Activated T-helper 1 cell treated with anti-CD3 and anti-CD28 coated beads, Interleukin-12 subunit alpha, Interleukin-12 subunit beta, Interleukin-2, Interleukin-4 antibody, amounts not matched to agents 30 ng/mL and 10 ng/mL and 1 ng/mL, durations not matched to agents 14 hours and 24 hours and 36 hours (primary cell): ENCODE measurements at regions not wholly inside any gene's neighbourhood (a gene's known extent, or its start where the extent isn't known, plus 50 kb on each side); places are given as distances from the start of the nearest gene placed in this dataset.
"Not testable (repeated sequence)": the region's sequence is repeated elsewhere in the genome, so short reads cannot be mapped to it uniquely, and the experiment has no call there.

ENCODE experiments used
- DNase-seq: peaks from one replicate; pipeline ENCODE4 v3.0.0; 2021; ENCODE audit warnings: low spot score
- H3K27ac Mint-ChIP-seq: one replicate; pipeline ENCODE4 v1.8.0; 2021; ENCODE audit warnings: mild to moderate bottlenecking, mixed read lengths
- H3K27me3 Mint-ChIP-seq: one replicate; pipeline ENCODE4 v1.8.0; 2022; ENCODE audit warnings: mild to moderate bottlenecking, moderate library complexity, mixed read lengths; ENCODE audit not compliant: insufficient read depth
- H3K36me3 Mint-ChIP-seq: one replicate; pipeline ENCODE4 v1.8.0; 2021; ENCODE audit warnings: low read depth, mixed read lengths
- H3K4me1 Mint-ChIP-seq: one replicate; pipeline ENCODE4 v1.8.0; 2021; ENCODE audit warnings: low read depth, mixed read lengths
- H3K4me3 Mint-ChIP-seq: one replicate; pipeline ENCODE4 v1.8.0; 2021; ENCODE audit warnings: mild to moderate bottlenecking, moderate library complexity, mixed read lengths
- H3K9me3 Mint-ChIP-seq: one replicate; pipeline ENCODE4 v1.8.0; 2021; ENCODE audit warnings: mixed read lengths
- intact Hi-C: fragments of 100-400 bp; cut with micrococcal nuclease; formaldehyde crosslinking; loops from one replicate; pipeline ENCODE4 v1.15.1; 2024

DNA sequence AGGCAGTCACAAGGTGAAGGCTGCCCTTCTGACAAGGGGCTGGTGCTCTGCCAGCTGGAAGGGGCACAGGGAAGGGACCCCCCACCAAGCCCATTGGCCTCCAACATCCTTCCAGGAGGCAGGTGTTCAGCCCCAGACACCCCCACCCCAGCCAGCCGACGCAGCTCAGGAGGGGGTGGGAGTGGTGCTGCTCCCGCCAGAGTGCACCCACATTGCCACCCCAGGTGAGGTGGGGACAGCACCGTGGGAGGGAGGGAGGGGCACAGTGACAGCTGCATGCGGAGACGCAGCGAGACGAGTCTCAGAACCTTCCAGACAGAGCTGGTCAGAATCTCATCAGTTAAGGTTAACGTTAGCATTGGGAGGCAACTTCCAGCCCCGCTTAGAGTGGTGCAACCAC, 121.6 kb upstream of the FOXD4L5 start:
- peaks cover 42% of the 10 kb centered on the region for H3K9me3 Mint-ChIP-seq
- H3K27ac Mint-ChIP-seq: not testable (repeated sequence)

DNA sequence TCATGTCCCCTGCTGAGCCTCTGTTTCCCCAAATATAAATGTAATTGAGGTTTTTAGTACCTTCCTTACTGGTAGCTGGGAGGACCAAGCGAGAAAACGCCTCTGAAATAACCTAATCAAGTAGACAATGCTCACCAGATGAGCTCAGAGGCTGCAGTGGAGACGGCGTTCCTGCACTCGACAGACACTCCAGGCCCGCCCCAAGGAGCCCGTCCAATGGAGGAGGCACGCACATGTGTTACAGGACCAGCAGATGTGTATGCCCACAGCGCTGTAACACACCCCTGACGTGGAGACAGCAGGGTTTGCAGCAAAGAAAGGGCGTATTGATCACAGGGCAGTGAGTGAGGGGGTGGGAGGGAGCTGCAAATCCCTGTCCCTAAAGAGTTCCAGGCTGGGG, 120.8 kb upstream of the FOXD4L5 start:
- H3K4me3 Mint-ChIP-seq, intact Hi-C loops, DNase-seq, H3K4me1 Mint-ChIP-seq, H3K36me3 Mint-ChIP-seq, H3K27ac Mint-ChIP-seq, H3K27me3 Mint-ChIP-seq: not testable (repeated sequence)
- H3K9me3 Mint-ChIP-seq: peaks cover 42% of the 10 kb centered on the region

More for the DNA sequence above, 121.6 kb upstream of the FOXD4L5 start:
- DNase-seq, intact Hi-C loops, H3K4me3 Mint-ChIP-seq, H3K4me1 Mint-ChIP-seq, H3K36me3 Mint-ChIP-seq, H3K27me3 Mint-ChIP-seq: not testable (repeated sequence)

DNA sequence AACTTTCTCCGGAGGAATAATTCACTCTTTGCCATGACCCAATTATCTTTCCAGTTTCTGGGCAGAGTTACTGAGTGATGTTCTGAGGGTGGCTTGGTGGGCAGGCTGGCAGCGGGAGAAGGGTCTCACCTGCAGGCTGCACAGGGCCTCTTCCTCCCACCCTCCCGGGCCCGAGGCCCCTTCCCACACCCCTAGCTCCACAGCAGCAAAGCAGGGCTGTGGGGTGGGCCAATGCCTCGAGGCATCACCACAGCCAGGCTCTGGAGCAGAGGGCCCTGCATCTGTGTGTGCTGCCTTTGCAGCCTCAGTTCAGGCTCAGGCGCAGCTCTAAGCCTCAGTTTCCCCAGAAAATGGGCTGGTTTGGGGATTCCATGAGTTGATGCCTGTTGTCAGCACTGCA, 120.2 kb upstream of the FOXD4L5 start:
- H3K27ac Mint-ChIP-seq: no peak overlapping the region
- no peaks in the 10 kb centered on the region for H3K27me3 Mint-ChIP-seq
- H3K36me3 Mint-ChIP-seq: no peaks in the 10 kb centered on the region
- intact Hi-C loops: no loop called here
- DNase-seq: no peak
- H3K4me3 Mint-ChIP-seq: no peak overlapping the region
- H3K9me3 Mint-ChIP-seq: peaks cover 37% of the 10 kb centered on the region
- H3K4me1 Mint-ChIP-seq: no peaks in the 10 kb centered on the region

DNA sequence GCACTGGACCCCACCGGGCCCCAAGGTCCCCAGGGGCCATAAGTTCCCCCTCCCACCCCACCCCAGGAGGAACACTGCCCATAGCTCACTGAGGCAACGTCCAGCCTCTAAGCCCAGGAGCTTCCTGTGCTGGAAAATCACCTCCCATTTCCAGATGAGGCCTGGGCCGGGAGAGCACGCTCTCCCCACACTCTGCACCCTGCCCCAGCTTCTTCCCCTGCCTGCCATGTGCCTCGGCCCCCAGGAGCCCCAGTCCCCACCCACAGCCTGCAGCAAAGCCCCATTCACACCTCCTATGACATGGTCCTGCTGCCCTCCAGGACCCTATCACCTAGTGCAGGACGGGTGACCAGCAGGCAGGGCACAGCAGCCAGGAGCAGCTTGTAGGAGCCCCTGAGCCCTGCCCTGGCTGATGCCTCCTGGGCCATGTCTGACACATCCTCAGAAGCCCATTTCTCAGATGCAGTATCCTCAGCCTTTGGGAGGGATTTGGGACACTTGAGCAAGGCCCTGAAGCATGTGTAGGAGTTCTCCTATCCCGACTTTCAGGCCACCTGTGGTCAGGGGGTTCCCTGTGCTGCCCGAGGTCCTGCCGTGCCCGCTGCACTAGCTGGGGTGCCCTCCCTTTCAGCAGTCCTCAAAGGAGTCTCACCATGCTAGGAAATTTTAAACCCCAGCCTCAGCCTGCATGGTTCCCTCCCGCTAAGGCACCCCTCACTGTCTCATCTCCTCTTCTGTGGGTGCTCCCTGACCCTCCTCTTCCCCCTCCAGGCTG, 119.4 kb upstream of the FOXD4L5 start:
- Mint-ChIP-seq H3K9me3 (peaks cover 34% of the 10 kb centered on the region), H3K27me3 (no peaks in the 10 kb centered on the region), H3K36me3 (no peaks in the 10 kb centered on the region)

DNA sequence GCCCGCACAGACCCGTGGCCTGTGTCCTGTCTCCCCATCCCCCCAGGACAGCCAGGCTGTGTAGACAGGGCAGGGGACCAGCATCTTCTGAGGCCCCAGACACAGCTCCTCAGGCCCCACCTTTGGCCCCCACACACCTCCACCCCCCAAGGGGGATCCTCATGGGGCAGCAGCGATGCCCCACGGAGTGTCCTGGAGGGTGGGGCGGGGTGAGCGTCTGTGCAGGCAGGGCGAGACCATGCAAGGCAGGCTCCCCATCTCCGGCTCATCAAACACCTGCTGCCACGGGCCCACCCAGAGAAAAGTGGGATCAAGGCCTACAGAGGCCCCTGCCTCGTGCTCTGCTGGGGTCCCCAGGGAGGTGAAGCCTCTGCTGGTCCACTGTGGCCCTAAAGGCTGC, 118.7 kb upstream of the FOXD4L5 start:
- H3K36me3 Mint-ChIP-seq: no peaks in the 10 kb centered on the region
- H3K4me1 Mint-ChIP-seq: no peaks in the 10 kb centered on the region
- H3K4me3 Mint-ChIP-seq: no peak overlapping the region
- H3K27ac Mint-ChIP-seq: no peak overlapping the region
- no peak for DNase-seq
- no peaks in the 10 kb centered on the region for H3K27me3 Mint-ChIP-seq
- peaks cover 37% of the 10 kb centered on the region for H3K9me3 Mint-ChIP-seq
- intact Hi-C loops: no loop called here

More for the DNA sequence above, 119.4 kb upstream of the FOXD4L5 start:
- Mint-ChIP-seq H3K4me3 (no peak overlapping the region), H3K4me1 (no peaks in the 10 kb centered on the region), H3K27ac (no peak overlapping the region)
- intact Hi-C loops: no loop called here
- DNase-seq: no peak

DNA sequence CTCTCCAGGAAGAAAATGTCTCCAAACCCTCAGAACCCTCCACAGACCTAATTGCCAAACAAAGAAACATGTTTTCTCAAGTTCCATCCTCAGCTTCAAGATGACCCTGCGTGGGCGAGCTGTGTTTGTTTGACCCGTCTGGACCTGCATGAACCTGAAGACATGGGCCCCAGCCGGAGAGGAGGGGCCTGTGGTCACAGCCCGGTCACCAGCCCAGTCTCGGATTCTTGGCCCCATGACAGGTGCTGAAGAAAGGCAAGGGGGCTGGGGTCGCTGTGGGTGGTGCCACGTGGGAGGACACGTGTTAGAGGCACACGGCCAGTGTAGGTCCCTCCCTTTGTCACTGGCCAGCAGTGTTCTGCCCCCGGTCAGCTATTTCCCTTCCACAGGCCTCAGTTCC, 118.1 kb upstream of the FOXD4L5 start:
- H3K36me3 Mint-ChIP-seq, intact Hi-C loops, H3K27ac Mint-ChIP-seq, H3K4me1 Mint-ChIP-seq, DNase-seq, H3K4me3 Mint-ChIP-seq, H3K27me3 Mint-ChIP-seq: not testable (repeated sequence)
- peaks cover 36% of the 10 kb centered on the region for H3K9me3 Mint-ChIP-seq

DNA sequence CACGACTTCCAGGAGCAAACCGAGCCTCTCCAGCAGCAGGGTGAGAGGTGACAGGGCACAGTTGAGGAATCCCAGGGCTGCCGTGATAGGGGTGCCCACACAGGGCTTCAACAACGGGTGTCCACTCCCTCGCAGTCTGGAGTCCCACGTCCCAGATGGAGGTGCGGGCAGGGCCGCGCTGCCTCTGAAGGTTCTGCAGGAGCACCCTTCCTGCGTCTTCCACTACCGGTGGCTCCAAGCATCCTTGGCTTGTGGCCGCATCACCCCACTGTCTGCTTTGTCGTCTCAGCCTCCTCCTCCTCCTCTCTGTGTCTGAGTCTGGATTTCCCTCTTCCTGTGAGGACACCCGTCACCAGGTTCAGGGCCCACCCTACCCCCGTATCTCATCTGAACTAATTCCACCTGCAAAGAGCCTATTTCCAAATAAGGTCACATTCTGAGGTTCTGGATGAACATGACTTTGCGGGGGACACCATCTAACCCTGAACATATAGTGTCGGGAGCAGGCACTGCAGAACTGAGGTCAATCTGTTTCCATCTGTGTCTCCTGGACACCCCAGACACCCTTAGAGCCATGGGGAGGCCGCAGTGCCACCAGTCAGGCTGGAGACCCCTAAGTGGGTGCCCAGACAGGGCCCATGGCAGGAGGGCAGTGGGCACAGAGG, 117.3 kb upstream of the FOXD4L5 start:
- H3K9me3 Mint-ChIP-seq: peaks cover 34% of the 10 kb centered on the region
- H3K27ac Mint-ChIP-seq, H3K4me3 Mint-ChIP-seq, DNase-seq, H3K4me1 Mint-ChIP-seq, intact Hi-C loops, H3K27me3 Mint-ChIP-seq, H3K36me3 Mint-ChIP-seq: not testable (repeated sequence)

DNA sequence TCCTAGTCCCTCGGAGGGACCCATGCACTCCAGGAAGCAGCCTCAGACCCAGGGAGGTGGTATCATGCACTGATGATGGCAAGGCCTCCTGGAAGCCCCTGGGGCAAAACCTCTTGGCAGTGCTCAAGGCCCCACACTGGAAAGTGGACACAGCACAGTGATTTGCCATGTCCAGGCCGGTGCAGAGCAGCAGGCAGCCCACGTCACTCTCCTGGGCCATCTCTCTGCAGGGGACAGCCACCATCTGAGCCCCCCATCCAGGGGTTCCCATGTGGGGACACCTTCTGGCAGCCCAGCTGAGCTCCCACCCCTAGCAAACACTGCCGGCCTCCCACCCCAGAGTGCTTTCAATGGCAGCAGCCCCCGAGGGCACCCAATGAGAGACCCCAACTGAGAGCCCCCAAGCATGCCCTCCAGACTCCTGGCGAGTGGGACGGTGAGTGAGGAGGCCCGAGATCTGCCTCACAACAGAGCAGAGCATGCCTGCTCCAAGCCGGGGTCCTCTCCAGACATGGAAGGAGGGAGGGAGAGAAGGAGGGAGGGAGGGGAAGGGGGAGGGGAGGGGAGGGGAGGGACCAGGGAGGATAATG, 116.5 kb upstream of the FOXD4L5 start:
- H3K4me3 Mint-ChIP-seq, intact Hi-C loops, H3K4me1 Mint-ChIP-seq, H3K27me3 Mint-ChIP-seq, H3K27ac Mint-ChIP-seq, H3K36me3 Mint-ChIP-seq, DNase-seq: not testable (repeated sequence)
- H3K9me3 Mint-ChIP-seq: peaks cover 37% of the 10 kb centered on the region

DNA sequence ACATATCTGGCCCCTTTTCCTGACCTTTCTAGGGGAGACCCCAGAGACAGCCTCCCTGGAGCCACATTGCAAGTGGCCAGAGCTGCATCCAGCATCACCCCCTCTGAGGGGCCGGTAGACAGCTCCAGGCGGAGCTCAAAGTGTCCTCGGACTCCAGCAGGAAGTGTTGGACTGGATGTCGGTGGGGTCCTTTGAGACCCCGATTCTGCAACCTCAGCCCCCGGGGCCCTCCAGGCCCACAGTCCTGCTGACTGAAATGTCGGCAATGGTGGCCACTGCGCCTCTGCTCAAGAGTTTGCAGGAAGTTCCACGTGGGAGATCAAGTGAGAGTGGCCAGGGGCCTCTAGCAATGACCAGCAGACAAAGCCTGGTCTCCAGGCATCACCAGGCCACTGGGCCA, 115.9 kb upstream of the FOXD4L5 start:
- no peak overlapping the region for H3K4me3 Mint-ChIP-seq
- H3K27me3 Mint-ChIP-seq: no peaks in the 10 kb centered on the region
- H3K4me1 Mint-ChIP-seq: no peaks in the 10 kb centered on the region
- H3K27ac Mint-ChIP-seq: no peak overlapping the region
- no peaks in the 10 kb centered on the region for H3K36me3 Mint-ChIP-seq
- intact Hi-C loops: no loop called here
- no peak for DNase-seq
- peaks cover 39% of the 10 kb centered on the region for H3K9me3 Mint-ChIP-seq

DNA sequence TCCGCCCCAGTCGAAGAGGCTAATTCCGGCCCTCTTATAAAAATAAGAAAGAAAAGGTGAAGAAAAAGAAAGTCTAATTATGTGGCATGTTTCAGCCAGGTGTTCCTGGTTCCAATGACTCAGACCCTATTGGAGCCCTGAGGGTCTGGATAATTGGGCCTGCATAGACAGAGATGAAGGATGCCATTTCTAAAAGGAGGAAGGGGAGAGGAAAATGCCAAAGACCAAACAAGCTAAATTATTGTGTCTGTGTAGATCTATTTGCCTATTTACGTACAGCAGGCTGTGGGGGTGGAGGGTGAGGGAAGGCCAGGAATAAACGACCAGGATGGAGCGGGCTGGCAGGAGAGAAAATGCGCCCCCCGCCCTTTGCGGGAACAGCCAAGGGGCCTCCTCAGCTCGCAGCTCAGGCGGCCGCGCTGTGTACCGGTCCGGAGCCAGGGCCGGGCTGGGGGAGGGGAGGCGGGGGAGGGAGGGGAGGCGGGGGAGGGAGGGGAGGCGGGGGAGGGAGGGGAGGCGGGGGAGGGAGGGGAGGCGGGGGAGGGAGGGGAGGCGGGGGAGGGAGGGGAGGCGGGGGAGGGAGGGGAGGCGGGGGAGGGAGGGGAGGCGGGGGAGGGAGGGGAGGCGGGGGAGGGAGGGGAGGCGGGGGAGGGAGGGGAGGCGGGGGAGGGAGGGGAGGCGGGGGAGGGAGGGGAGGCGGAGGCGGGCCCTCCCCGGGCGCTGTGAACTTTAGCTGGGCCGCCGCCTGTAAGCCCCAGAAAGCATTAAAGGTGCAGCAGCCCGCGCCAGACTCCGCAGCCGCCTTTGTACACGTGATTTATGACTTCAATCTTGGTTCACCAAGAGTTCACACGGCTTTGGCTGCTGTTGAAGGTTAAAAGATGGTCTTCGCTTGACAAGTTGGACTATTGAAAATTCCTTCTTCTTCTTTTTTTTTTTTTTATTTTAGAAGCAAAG, 113.0 kb upstream of the FOXD4L5 start:
- H3K9me3 Mint-ChIP-seq: peaks cover 41% of the 10 kb centered on the region
- H3K27me3 Mint-ChIP-seq, H3K4me1 Mint-ChIP-seq, DNase-seq, H3K4me3 Mint-ChIP-seq, intact Hi-C loops, H3K36me3 Mint-ChIP-seq, H3K27ac Mint-ChIP-seq: not testable (repeated sequence)

DNA sequence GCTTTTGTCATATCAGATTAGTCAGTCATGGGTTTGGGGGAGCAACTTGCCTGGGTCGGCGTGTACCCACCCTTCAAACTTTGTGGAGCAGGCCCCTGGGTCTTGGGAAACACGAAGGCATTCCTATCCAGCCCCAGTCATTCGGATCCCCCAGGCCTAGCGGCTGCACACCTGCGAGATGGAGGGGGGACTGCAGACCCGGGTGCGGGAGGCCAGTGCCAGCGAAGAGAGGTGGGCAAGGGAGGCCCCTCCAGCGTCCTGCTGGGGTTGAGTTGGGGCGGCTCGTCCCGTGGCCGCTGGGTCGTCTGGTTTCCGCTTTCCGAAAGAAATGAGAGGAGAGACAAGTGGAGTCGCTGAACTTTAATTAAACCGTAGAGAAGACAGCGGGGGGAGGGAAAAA, 112.2 kb upstream of the FOXD4L5 start:
- H3K4me3 Mint-ChIP-seq, H3K4me1 Mint-ChIP-seq, H3K36me3 Mint-ChIP-seq, H3K27me3 Mint-ChIP-seq, DNase-seq, H3K27ac Mint-ChIP-seq, intact Hi-C loops: not testable (repeated sequence)
- peaks cover 38% of the 10 kb centered on the region for H3K9me3 Mint-ChIP-seq

DNA sequence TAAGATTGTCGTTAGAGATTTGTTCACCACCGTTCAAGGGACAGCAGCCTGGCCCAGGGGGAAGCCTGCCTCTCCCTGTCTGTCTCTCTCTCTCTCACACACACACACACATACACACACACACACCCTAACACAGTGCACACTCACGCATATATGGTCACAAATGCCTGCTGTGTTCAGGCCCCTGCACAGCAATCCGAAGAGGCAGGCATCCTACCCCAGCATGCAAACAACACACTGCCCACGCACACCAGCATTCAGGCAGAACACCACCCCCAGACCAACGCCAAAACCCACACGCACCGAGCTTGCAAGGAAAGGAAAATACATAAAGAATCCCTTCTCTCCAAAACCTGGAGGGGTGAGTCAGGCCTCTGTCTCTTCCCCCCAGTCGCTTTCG, 111.6 kb upstream of the FOXD4L5 start:
- H3K27ac Mint-ChIP-seq, H3K27me3 Mint-ChIP-seq, H3K4me1 Mint-ChIP-seq, DNase-seq, H3K36me3 Mint-ChIP-seq, intact Hi-C loops, H3K4me3 Mint-ChIP-seq: not testable (repeated sequence)
- H3K9me3 Mint-ChIP-seq: peaks cover 37% of the 10 kb centered on the region
